SK-N-MC (cell line): ENCODE measurements at regions not wholly inside any gene's neighbourhood (a gene's known extent, or its start where the extent isn't known, plus 50 kb on each side); places are given as distances from the start of the nearest gene placed in this dataset.

ENCODE experiments used
- EZH2 ChIP-seq: fragments of 200-600 bp; sonication (generic); IDR thresholded peaks from one replicate; pipeline ENCODE4 v1.6.1; 2017; ENCODE audit warnings: antibody characterized with exemption
- FOXP2 ChIP-seq: optimal IDR thresholded peaks from 2 replicates; pipeline ENCODE3; 2011; ENCODE audit warnings: mild to moderate bottlenecking, moderate library complexity; ENCODE audit not compliant: insufficient read depth; ENCODE audit errors: extremely low read length, control extremely low read depth
- POLR2AphosphoS5 ChIP-seq: IDR thresholded peaks from 2 replicates; pipeline ENCODE4 v1.6.1; 2012; ENCODE audit warnings: mild to moderate bottlenecking, low read depth, low read length, borderline replicate concordance

DNA sequence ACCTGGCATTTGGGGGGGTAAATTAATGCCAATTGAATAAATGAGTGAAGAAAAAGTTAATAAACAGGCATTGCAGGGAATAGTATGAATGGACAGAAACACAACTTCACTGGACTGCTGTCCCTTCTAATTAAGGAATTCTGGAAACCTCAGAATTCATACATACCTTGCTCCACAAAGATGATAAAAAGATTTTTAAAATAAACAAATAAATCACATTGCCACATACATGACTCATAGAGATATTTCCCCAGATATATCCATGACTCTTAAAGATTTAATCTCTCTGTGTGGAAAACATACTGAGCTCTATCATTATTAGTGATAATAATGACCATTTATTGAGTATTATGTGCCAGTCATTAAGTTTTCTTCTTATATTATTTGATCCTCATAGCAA is 469.0 kb upstream of the MEF2C start:
- TF ChIP-seq EZH2: no peak
- no peak for TF ChIP-seq POLR2AphosphoS5
- TF ChIP-seq FOXP2: no peak
